GM12878 (cell line): ENCODE measurements at regions not wholly inside any gene's neighbourhood (a gene's known extent, or its start where the extent isn't known, plus 50 kb on each side); places are given as distances from the start of the nearest gene placed in this dataset.

Source experiments
- ATF7 ChIP-seq: fragments of 450-650 bp; IDR thresholded peaks from 2 replicates; pipeline ENCODE4 v1.6.1; 2016; ENCODE audit warnings: low read depth, mild to moderate bottlenecking
- EP300 ChIP-seq, 2 experiments: fragments of 150-350 bp in 1 of 2; IDR thresholded peaks; 2 replicates each; pipeline ENCODE4 v1.6.1; 2011 to 2012; ENCODE audit warnings: low read depth in 2 of 2, low read length in 2 of 2, borderline replicate concordance in 1 of 2, improper control_type of control experiment in 1 of 2, inconsistent platforms in 1 of 2; ENCODE audit not compliant: control insufficient read depth in 1 of 2
- MEF2B ChIP-seq: fragments of 450-650 bp; IDR thresholded peaks from 2 replicates; pipeline ENCODE4 v1.6.1; 2018; ENCODE audit warnings: mild to moderate bottlenecking, moderate library complexity; ENCODE audit not compliant: partially characterized antibody, poor library complexity, severe bottlenecking
- MXI1 ChIP-seq: fragments of 150-350 bp; IDR thresholded peaks from 2 replicates; pipeline ENCODE4 v1.6.1; 2011; ENCODE audit warnings: low read depth, mild to moderate bottlenecking, inconsistent platforms, low read length, improper control_type of control experiment
- MYB ChIP-seq: fragments of 150-350 bp; IDR thresholded peaks from 2 replicates; pipeline ENCODE4 v1.6.1; 2014; ENCODE audit warnings: mild to moderate bottlenecking, low read depth, low read length, borderline replicate concordance
- RAD51 ChIP-seq: fragments of 450-650 bp; IDR thresholded peaks from 2 replicates; pipeline ENCODE4 v1.6.1; 2016; ENCODE audit warnings: moderate library complexity, mild to moderate bottlenecking, inconsistent platforms
- SRF ChIP-seq, 2 experiments: IDR thresholded peaks; 2 replicates each; pipeline ENCODE4 v1.6.1; 2011; ENCODE audit warnings: low read depth in 2 of 2, low read length in 2 of 2, mild to moderate bottlenecking in 1 of 2, moderate library complexity in 1 of 2
- SUPT20H ChIP-seq: IDR thresholded peaks from 2 replicates; pipeline ENCODE4 v1.6.1; 2011; ENCODE audit warnings: low read depth, mild to moderate bottlenecking, low read length, moderate library complexity, borderline replicate concordance; ENCODE audit not compliant: control insufficient read depth
- ZNF217 ChIP-seq: fragments of 450-650 bp; IDR thresholded peaks from 2 replicates; pipeline ENCODE4 v1.6.1; 2017; ENCODE audit warnings: antibody characterized with exemption, mild to moderate bottlenecking
- ZNF24 ChIP-seq: fragments of 450-650 bp; IDR thresholded peaks from 2 replicates; pipeline ENCODE4 v1.6.1; 2017; ENCODE audit warnings: antibody characterized with exemption, mild to moderate bottlenecking
- TF ChIP-seq, protein P1 (sequence below): fragments of 450-650 bp; IDR thresholded peaks from 2 replicates; pipeline ENCODE4 v1.6.1; 2017; ENCODE audit warnings: mild to moderate bottlenecking, low read depth, inconsistent platforms; ENCODE audit not compliant: poor library complexity, severe bottlenecking
- TF ChIP-seq, protein P2 (sequence below): fragments of 450-650 bp; IDR thresholded peaks from 2 replicates; pipeline ENCODE4 v1.6.1; 2017; ENCODE audit warnings: low read depth, mild to moderate bottlenecking, moderate library complexity
- TF ChIP-seq, protein P3 (sequence below): fragments of 450-650 bp; formaldehyde crosslinking; IDR thresholded peaks from 2 replicates; pipeline ENCODE4 v1.4.0; 2022; ENCODE audit warnings: mild to moderate bottlenecking, moderate library complexity
- TF ChIP-seq, protein P4 (sequence below): IDR thresholded peaks from 2 replicates; pipeline ENCODE4 v1.6.1; 2012; ENCODE audit warnings: low read depth, low read length, improper control_type of control experiment
- TF ChIP-seq, protein P5 (sequence below): IDR thresholded peaks from 2 replicates; pipeline ENCODE4 v1.6.1; 2012; ENCODE audit warnings: low read depth, low read length, improper control_type of control experiment

DNA sequence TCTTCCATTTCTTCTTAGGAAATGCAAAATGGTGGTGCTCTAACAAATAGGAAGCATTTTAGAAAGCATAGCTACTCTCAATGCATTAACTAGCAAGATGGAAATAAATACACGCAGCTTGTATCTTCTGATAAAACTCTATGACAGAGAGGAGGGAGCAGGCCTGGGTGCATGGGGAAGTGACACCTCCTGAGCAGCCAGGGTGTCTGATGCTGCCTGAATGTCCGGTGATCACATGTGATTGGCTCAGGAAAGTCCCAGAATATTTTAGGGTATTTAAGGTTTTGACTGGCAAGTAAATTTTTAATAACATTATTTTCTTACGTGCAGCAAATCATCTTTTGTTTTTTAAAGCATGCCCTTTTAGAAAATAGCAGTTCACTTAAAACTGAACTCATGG is 261.0 kb upstream of the KLF6 start (continued):
- TF ChIP-seq, protein P1, sequence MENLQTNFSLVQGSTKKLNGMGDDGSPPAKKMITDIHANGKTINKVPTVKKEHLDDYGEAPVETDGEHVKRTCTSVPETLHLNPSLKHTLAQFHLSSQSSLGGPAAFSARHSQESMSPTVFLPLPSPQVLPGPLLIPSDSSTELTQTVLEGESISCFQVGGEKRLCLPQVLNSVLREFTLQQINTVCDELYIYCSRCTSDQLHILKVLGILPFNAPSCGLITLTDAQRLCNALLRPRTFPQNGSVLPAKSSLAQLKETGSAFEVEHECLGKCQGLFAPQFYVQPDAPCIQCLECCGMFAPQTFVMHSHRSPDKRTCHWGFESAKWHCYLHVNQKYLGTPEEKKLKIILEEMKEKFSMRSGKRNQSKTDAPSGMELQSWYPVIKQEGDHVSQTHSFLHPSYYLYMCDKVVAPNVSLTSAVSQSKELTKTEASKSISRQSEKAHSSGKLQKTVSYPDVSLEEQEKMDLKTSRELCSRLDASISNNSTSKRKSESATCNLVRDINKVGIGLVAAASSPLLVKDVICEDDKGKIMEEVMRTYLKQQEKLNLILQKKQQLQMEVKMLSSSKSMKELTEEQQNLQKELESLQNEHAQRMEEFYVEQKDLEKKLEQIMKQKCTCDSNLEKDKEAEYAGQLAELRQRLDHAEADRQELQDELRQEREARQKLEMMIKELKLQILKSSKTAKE = peak; percentile 17
- TF ChIP-seq SUPT20H (no peak), SRF (IDR thresholded peaks at IDR 0.05; ENCODE audit: low read depth in 2 of 2, low read length in 2 of 2) (no peak), MXI1 (no peak), MYB (no peak), ZNF217 (0 out of 2 replicates have a peak, but pooled peaks have one; percentile 54), ATF7 (0 out of 2 replicates have a peak, but pooled peaks have one; percentile 10), EP300 (IDR thresholded peaks at IDR 0.05; ENCODE audit: borderline replicate concordance in 1 of 2, control insufficient read depth in 1 of 2, low read depth in 2 of 2, low read length in 2 of 2) (0 out of 4 replicates have a peak, but pooled peaks of 1 of the 2 experiments have one; percentile 36), MEF2B (peak; percentile 41), RAD51 (peak; percentile 47; the same call in 1 of the 2 replicates), ZNF24 (no peak)
- TF ChIP-seq, protein P2, sequence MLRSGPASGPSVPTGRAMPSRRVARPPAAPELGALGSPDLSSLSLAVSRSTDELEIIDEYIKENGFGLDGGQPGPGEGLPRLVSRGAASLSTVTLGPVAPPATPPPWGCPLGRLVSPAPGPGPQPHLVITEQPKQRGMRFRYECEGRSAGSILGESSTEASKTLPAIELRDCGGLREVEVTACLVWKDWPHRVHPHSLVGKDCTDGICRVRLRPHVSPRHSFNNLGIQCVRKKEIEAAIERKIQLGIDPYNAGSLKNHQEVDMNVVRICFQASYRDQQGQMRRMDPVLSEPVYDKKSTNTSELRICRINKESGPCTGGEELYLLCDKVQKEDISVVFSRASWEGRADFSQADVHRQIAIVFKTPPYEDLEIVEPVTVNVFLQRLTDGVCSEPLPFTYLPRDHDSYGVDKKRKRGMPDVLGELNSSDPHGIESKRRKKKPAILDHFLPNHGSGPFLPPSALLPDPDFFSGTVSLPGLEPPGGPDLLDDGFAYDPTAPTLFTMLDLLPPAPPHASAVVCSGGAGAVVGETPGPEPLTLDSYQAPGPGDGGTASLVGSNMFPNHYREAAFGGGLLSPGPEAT = peak; percentile 75; the same call in 1 of the 2 replicates
- TF ChIP-seq, protein P3, sequence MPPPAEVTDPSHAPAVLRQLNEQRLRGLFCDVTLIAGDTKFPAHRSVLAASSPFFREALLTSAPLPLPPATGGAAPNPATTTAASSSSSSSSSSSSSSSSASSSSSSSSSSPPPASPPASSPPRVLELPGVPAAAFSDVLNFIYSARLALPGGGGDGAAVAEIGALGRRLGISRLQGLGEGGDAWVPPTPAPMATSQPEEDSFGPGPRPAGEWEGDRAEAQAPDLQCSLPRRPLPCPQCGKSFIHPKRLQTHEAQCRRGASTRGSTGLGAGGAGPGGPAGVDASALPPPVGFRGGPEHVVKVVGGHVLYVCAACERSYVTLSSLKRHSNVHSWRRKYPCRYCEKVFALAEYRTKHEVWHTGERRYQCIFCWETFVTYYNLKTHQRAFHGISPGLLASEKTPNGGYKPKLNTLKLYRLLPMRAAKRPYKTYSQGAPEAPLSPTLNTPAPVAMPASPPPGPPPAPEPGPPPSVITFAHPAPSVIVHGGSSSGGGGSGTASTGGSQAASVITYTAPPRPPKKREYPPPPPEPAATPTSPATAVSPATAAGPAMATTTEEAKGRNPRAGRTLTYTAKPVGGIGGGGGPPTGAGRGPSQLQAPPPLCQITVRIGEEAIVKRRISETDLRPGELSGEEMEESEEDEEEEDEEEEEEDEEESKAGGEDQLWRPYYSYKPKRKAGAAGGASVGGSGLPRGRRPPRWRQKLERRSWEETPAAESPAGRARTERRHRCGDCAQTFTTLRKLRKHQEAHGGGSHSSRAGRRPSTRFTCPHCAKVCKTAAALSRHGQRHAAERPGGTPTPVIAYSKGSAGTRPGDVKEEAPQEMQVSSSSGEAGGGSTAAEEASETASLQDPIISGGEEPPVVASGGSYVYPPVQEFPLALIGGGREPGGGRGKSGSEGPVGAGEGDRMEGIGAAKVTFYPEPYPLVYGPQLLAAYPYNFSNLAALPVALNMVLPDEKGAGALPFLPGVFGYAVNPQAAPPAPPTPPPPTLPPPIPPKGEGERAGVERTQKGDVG (CRISPR knock-in tag) = no peak
- TF ChIP-seq, protein P4, sequence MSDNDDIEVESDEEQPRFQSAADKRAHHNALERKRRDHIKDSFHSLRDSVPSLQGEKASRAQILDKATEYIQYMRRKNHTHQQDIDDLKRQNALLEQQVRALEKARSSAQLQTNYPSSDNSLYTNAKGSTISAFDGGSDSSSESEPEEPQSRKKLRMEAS = no peak
- TF ChIP-seq, protein P5, sequence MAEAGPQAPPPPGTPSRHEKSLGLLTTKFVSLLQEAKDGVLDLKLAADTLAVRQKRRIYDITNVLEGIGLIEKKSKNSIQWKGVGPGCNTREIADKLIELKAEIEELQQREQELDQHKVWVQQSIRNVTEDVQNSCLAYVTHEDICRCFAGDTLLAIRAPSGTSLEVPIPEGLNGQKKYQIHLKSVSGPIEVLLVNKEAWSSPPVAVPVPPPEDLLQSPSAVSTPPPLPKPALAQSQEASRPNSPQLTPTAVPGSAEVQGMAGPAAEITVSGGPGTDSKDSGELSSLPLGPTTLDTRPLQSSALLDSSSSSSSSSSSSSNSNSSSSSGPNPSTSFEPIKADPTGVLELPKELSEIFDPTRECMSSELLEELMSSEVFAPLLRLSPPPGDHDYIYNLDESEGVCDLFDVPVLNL = no peak
